ENCODE measurements at regions not wholly inside any gene's neighbourhood (a gene's known extent, or its start where the extent isn't known, plus 50 kb on each side); places are given as distances from the start of the nearest gene placed in this dataset.

GRCh38 chr3:104520228-104520655 lies 846.5 kb upstream of the ALCAM start:
- H3K27ac ChIP-seq (replicated peaks) = no peak overlapping the region
- TF ChIP-seq GABPA (IDR thresholded peaks at IDR 0.05; ENCODE audit: low read depth) (no peak), POLR2AphosphoS5 (IDR thresholded peaks at IDR 0.05; ENCODE audit: low read depth) (no peak)
- TF ChIP-seq, protein P1, sequence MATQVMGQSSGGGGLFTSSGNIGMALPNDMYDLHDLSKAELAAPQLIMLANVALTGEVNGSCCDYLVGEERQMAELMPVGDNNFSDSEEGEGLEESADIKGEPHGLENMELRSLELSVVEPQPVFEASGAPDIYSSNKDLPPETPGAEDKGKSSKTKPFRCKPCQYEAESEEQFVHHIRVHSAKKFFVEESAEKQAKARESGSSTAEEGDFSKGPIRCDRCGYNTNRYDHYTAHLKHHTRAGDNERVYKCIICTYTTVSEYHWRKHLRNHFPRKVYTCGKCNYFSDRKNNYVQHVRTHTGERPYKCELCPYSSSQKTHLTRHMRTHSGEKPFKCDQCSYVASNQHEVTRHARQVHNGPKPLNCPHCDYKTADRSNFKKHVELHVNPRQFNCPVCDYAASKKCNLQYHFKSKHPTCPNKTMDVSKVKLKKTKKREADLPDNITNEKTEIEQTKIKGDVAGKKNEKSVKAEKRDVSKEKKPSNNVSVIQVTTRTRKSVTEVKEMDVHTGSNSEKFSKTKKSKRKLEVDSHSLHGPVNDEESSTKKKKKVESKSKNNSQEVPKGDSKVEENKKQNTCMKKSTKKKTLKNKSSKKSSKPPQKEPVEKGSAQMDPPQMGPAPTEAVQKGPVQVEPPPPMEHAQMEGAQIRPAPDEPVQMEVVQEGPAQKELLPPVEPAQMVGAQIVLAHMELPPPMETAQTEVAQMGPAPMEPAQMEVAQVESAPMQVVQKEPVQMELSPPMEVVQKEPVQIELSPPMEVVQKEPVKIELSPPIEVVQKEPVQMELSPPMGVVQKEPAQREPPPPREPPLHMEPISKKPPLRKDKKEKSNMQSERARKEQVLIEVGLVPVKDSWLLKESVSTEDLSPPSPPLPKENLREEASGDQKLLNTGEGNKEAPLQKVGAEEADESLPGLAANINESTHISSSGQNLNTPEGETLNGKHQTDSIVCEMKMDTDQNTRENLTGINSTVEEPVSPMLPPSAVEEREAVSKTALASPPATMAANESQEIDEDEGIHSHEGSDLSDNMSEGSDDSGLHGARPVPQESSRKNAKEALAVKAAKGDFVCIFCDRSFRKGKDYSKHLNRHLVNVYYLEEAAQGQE (IDR thresholded peaks at IDR 0.05; ENCODE audit: insufficient replicate concordance, low read depth) = no peak
- no peaks in the 10 kb centered on the region for H3K27me3 ChIP-seq (ENCODE audit: insufficient read depth, poor library complexity, severe bottlenecking)
- no peak for DNase-seq (ENCODE audit: low read depth in 1 of 2, low spot score in 1 of 2)
- H3K4me3 ChIP-seq (replicated peaks; ENCODE audit: insufficient read depth, low read length) = no peak overlapping the region

- no peak for DNase-seq (ENCODE audit: low read depth in 1 of 2, low spot score in 1 of 2)
- Histone ChIP-seq H3K27me3 (ENCODE audit: insufficient read depth, poor library complexity, severe bottlenecking) (no peaks in the 10 kb centered on the region), H3K4me3 (replicated peaks; ENCODE audit: insufficient read depth, low read length) (no peak overlapping the region), H3K27ac (replicated peaks) (no peak overlapping the region)
- TF ChIP-seq, protein P2, sequence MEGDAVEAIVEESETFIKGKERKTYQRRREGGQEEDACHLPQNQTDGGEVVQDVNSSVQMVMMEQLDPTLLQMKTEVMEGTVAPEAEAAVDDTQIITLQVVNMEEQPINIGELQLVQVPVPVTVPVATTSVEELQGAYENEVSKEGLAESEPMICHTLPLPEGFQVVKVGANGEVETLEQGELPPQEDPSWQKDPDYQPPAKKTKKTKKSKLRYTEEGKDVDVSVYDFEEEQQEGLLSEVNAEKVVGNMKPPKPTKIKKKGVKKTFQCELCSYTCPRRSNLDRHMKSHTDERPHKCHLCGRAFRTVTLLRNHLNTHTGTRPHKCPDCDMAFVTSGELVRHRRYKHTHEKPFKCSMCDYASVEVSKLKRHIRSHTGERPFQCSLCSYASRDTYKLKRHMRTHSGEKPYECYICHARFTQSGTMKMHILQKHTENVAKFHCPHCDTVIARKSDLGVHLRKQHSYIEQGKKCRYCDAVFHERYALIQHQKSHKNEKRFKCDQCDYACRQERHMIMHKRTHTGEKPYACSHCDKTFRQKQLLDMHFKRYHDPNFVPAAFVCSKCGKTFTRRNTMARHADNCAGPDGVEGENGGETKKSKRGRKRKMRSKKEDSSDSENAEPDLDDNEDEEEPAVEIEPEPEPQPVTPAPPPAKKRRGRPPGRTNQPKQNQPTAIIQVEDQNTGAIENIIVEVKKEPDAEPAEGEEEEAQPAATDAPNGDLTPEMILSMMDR (IDR thresholded peaks at IDR 0.05; ENCODE audit: insufficient read depth, low read length) = no peak
- TF ChIP-seq GABPA (IDR thresholded peaks at IDR 0.05; ENCODE audit: low read depth) (no peak), SPI1 (IDR thresholded peaks at IDR 0.05; ENCODE audit: borderline replicate concordance, low read depth) (no peak), POLR2AphosphoS5 (IDR thresholded peaks at IDR 0.05; ENCODE audit: low read depth) (no peak)
- TF ChIP-seq, protein P1 (IDR thresholded peaks at IDR 0.05; ENCODE audit: insufficient replicate concordance, low read depth) = no peak
These were observed 844.9 kb upstream of the ALCAM start for GRCh38 chr3:104521606-104522336.

DNA sequence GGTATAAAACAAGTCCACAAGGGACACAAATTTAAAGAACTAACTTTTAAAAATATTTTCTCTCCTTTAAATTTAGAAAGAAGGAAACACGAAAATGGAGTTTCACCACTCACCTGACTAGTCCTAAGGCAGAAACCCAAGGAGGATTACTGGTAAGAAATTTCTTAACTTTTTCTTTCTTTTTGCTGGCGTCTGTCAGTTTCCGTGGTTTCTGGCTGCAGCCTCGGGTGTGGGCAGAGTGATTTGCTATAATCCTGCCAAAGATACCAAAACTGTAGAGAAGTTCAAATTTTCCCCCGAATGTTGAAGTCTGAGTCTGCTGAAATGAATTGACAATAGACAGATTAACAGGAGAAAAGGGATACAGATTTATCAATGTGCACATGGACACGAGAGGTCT lies 843.6 kb upstream of the ALCAM start:
- no peak for DNase-seq (ENCODE audit: low read depth in 1 of 2, low spot score in 1 of 2)
- Histone ChIP-seq H3K4me3 (replicated peaks; ENCODE audit: insufficient read depth, low read length) (no peak overlapping the region), H3K27ac (replicated peaks) (0 out of 2 replicates have a peak overlapping the region, but pooled peaks have one; percentile 21), H3K27me3 (ENCODE audit: insufficient read depth, poor library complexity, severe bottlenecking) (no peaks in the 10 kb centered on the region)
- TF ChIP-seq POLR2AphosphoS5 (IDR thresholded peaks at IDR 0.05; ENCODE audit: low read depth) (no peak), GABPA (IDR thresholded peaks at IDR 0.05; ENCODE audit: low read depth) (no peak)
- TF ChIP-seq, protein P2 (IDR thresholded peaks at IDR 0.05; ENCODE audit: insufficient read depth, low read length) = no peak

DNA sequence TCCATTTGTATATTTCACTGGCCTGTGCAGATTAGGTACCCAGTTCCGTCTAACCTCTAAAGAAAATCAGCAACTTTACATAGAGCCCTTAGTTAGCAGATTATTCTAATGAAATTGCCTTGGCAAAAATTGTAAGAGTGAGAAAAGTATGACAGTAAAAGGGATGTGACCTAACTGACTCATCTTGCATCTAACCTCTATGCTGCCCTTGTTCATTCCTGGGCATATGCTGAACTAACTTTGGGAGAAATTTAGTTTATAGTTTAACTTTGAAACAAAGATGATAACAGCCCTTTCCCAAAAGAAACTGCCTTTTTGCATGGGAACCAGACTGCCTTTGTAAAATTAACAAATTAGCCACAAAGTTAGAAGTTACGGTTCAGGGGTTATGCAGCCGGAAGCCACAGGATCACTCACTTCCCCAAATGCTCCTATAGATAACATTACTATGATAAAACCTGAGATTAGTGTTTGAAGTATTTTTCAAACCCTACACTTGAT lies 839.8 kb upstream of the ALCAM start:
- no peak overlapping the region for H3K4me3 ChIP-seq (replicated peaks; ENCODE audit: insufficient read depth, low read length)

More for the DNA sequence above, 839.8 kb upstream of the ALCAM start:
- peak; percentile 84 for TF ChIP-seq SPI1 (IDR thresholded peaks at IDR 0.05; ENCODE audit: borderline replicate concordance, low read depth)
- TF ChIP-seq POLR2AphosphoS5 (IDR thresholded peaks at IDR 0.05; ENCODE audit: low read depth) = 0 out of 2 replicates have a peak, but pooled peaks have one; percentile 30
- TF ChIP-seq, protein P2 (IDR thresholded peaks at IDR 0.05; ENCODE audit: insufficient read depth, low read length) = no peak
- Histone ChIP-seq H3K27ac (replicated peaks) (no peak overlapping the region; the same call in 1 of the 2 replicates), H3K27me3 (ENCODE audit: insufficient read depth, poor library complexity, severe bottlenecking) (no peaks in the 10 kb centered on the region)
- peak in 1 of 2 experiments; percentile 43 for DNase-seq (ENCODE audit: low read depth in 1 of 2, low spot score in 1 of 2)

Measured in HL-60 (cell line).